ENCODE measurements at regions not wholly inside any gene's neighbourhood (a gene's known extent, or its start where the extent isn't known, plus 50 kb on each side); places are given as distances from the start of the nearest gene placed in this dataset.

DNA sequence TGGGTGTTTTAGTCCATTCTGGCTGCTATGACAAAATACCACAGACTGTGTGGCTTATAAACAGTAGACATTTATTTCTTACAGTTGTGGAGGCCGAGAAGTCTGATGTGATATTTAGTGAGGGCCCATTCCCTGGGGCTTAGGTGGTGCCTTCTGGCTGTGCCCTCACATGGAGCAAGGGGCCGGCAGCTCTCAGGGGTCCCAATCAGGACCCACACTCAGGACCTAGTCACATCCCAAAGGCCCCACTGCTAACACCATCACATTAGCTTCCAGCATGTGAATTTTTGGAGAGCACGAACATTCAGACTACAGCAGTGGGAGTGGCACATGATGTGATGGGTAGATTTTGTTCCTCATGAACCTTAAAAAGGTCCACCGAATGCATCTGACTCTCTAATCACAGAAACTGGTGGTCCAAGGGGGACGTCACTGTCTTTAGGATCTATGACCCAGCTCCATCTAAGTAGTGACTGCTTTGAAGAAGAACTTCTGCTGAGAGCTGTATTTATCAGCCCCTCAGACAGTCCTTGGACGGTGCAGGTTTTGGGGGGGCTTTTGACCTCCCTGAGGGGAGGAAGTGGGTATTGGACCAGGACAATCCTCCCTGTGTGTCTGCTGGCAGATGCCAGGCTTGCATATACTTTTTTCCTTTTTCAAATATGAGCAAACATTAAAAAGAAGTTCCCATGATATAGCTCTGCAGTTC is 154.5 kb upstream of the ZNF32 start:
- TF ChIP-seq POLR2A (IDR thresholded peaks at IDR 0.05) (no peak), POLR2AphosphoS5 (IDR thresholded peaks at IDR 0.05) (no peak)
- TF ChIP-seq, protein P1, sequence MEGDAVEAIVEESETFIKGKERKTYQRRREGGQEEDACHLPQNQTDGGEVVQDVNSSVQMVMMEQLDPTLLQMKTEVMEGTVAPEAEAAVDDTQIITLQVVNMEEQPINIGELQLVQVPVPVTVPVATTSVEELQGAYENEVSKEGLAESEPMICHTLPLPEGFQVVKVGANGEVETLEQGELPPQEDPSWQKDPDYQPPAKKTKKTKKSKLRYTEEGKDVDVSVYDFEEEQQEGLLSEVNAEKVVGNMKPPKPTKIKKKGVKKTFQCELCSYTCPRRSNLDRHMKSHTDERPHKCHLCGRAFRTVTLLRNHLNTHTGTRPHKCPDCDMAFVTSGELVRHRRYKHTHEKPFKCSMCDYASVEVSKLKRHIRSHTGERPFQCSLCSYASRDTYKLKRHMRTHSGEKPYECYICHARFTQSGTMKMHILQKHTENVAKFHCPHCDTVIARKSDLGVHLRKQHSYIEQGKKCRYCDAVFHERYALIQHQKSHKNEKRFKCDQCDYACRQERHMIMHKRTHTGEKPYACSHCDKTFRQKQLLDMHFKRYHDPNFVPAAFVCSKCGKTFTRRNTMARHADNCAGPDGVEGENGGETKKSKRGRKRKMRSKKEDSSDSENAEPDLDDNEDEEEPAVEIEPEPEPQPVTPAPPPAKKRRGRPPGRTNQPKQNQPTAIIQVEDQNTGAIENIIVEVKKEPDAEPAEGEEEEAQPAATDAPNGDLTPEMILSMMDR (IDR thresholded peaks at IDR 0.05), result no peak
- WGBS, result 92% methylated on average over 6 of the region's 6 CpGs

DNA sequence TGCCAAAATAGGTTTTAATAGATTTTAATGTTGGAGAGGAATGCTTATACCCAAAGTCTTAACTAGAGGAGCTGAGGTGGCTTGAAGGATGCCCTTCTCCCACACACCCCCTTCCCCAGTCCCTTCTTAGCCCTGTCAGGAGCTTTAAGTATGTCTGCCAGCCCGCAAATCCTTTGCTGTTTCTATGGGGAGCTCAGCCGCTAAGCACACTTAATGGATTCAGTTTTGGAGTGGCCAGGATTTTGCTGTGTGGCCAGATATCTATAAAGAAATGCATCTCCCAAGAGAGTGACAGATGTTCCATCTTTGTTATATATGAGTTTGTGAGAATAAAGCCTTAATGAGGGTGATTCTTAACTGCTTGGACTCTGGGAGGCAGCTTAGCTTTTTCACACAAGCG is 152.9 kb upstream of the ZNF32 start:
- no peaks in the 10 kb centered on the region for H3K9me3 ChIP-seq
- no peak overlapping the region for H3K4me3 ChIP-seq
- intact Hi-C loops (cut with DNase I), result no loop called here
- no peak overlapping the region for H3K27ac ChIP-seq
- no peaks in the 10 kb centered on the region for H3K4me1 ChIP-seq (replicated peaks)
- WGBS, result 88% methylated on average over 3 of the region's 3 CpGs
- H3K36me3 ChIP-seq, result no peaks in the 10 kb centered on the region
- no peak for DNase-seq (ENCODE audit: low spot score)
- H3K27me3 ChIP-seq (replicated peaks; ENCODE audit: insufficient read depth), result no peaks in the 10 kb centered on the region
- TF ChIP-seq POLR2A (IDR thresholded peaks at IDR 0.05), result no peak
- TF ChIP-seq, protein P1 (IDR thresholded peaks at IDR 0.05), result no peak
- no peak for TF ChIP-seq POLR2AphosphoS5 (IDR thresholded peaks at IDR 0.05)

More for the DNA sequence above, 154.5 kb upstream of the ZNF32 start:
- Histone ChIP-seq H3K4me1 (replicated peaks) (no peaks in the 10 kb centered on the region), H3K27ac (no peak overlapping the region), H3K4me3 (no peak overlapping the region), H3K9me3 (no peaks in the 10 kb centered on the region), H3K27me3 (replicated peaks; ENCODE audit: insufficient read depth) (no peaks in the 10 kb centered on the region), H3K36me3 (no peaks in the 10 kb centered on the region)
- intact Hi-C loops (cut with DNase I), result no loop called here
- no peak for DNase-seq (ENCODE audit: low spot score)

DNA sequence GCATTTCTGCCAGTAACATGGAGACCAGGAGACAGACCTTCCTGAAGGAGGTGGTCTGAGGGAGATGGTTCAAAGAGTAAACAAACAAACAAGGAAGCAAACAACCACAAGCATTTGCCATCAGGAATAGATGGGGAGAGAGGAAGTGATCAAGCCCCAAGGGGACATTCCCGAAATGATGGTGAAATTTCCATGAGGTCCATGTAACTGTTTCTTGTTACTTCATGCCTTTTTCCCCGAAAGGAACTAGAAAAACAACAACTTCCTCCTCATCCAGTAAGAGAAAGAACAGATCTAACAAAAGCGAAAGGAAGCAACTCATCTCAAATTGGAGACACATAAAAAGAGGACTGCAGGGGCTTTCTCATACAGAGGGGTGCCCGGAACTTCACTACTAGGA is 152.5 kb upstream of the ZNF32 start:
- Histone ChIP-seq H3K27me3 (replicated peaks; ENCODE audit: insufficient read depth) (no peaks in the 10 kb centered on the region), H3K27ac (no peak overlapping the region), H3K4me1 (replicated peaks) (no peaks in the 10 kb centered on the region), H3K4me3 (no peak overlapping the region), H3K9me3 (no peaks in the 10 kb centered on the region), H3K36me3 (no peaks in the 10 kb centered on the region)
- intact Hi-C loops (cut with DNase I), result no loop called here
- no peak for TF ChIP-seq POLR2AphosphoS5 (IDR thresholded peaks at IDR 0.05)
- TF ChIP-seq, protein P1 (IDR thresholded peaks at IDR 0.05), result no peak
- no peak for TF ChIP-seq POLR2A (IDR thresholded peaks at IDR 0.05)
- no peak for DNase-seq (ENCODE audit: low spot score)
- 71% methylated on average over 4 of the region's 4 CpGs for WGBS

DNA sequence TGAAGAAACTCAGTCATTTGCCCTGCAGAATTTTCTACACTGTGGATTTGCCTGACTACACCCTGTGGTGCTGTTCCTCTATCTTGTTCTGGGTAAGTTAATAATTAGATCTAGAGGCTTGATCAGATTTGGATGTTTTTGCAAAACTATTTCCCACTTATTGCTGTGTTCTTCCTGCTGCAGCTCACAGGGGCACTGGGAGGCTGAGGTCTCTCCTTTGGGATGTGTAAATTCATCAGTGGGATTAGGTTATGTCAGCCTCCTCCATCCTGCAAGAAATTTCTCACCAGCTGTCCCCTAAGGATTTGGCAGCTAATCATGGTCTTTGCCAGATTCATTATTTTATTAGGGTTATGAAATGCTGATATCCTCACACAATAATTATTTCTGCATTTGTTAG is 148.1 kb upstream of the ZNF32 start:
- TF ChIP-seq, protein P1 (IDR thresholded peaks at IDR 0.05), result no peak
- no peak for TF ChIP-seq POLR2AphosphoS5 (IDR thresholded peaks at IDR 0.05)
- TF ChIP-seq POLR2A (IDR thresholded peaks at IDR 0.05), result no peak
- H3K9me3 ChIP-seq, result no peaks in the 10 kb centered on the region
- H3K27me3 ChIP-seq (replicated peaks; ENCODE audit: insufficient read depth), result no peaks in the 10 kb centered on the region
- intact Hi-C loops (cut with DNase I), result no loop called here
- H3K36me3 ChIP-seq, result no peaks in the 10 kb centered on the region
- DNase-seq (ENCODE audit: low spot score), result no peak
- no peak overlapping the region for H3K4me3 ChIP-seq
- H3K27ac ChIP-seq, result no peak overlapping the region
- H3K4me1 ChIP-seq (replicated peaks), result no peaks in the 10 kb centered on the region

DNA sequence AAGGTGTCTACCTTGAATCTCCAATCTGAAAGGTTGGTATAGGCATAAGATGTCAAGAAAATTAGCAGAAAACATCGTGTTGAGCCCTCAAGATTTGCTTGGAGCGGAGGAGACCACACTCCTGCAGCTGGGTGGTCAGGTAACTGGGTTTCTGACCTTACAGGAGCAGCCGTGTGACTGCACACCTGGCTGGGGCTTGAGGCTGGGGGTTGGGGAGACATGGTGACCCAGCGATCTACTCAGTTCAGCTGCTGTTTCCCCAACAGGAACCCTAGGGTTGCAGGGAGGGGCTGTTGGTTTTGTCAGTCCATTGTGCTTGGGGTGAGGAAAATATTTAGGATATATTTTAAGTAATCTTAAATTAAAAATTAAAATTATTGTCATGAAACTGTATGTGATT is 147.0 kb upstream of the ZNF32 start:
- 96% methylated on average over 4 of the region's 4 CpGs for WGBS
- DNase-seq (ENCODE audit: low spot score), result no peak
- H3K9me3 ChIP-seq, result no peaks in the 10 kb centered on the region

More for the DNA sequence above, 147.0 kb upstream of the ZNF32 start:
- Histone ChIP-seq H3K27ac (no peak overlapping the region), H3K27me3 (replicated peaks; ENCODE audit: insufficient read depth) (no peaks in the 10 kb centered on the region), H3K4me1 (replicated peaks) (no peaks in the 10 kb centered on the region), H3K4me3 (no peak overlapping the region), H3K36me3 (no peaks in the 10 kb centered on the region)
- intact Hi-C loops (cut with DNase I), result no loop called here
- TF ChIP-seq POLR2A (IDR thresholded peaks at IDR 0.05) (no peak), POLR2AphosphoS5 (IDR thresholded peaks at IDR 0.05) (no peak)
- TF ChIP-seq, protein P1 (IDR thresholded peaks at IDR 0.05), result no peak
